Adrenal gland (tissue), 9 donors: ENCODE measurements at regions not wholly inside any gene's neighbourhood (a gene's known extent, or its start where the extent isn't known, plus 50 kb on each side); places are given as distances from the start of the nearest gene placed in this dataset.

ENCODE experiments used
- DNase-seq, 7 donors: peaks; one replicate each; pipeline ENCODE4 v3.0.0-alpha.2; 2019 to 2020
- H3K27ac ChIP-seq, 5 donors: fragments of 200-600 bp; sonication (generic) in 4 of 5; 1 replicate in 3 of 5; 2 replicates in 2 of 5; pipeline versions ENCODE4 v1.5.1 to v1.8.0; 2016 to 2020; ENCODE audit warnings: mild to moderate bottlenecking in 1 of 5
- H3K27me3 ChIP-seq: fragments of 200-600 bp; 2 replicates; pipeline ENCODE4 v1.8.0; 2021
- H3K36me3 ChIP-seq, 2 donors: fragments of 200-600 bp; replicated peaks in 1 of 2; 1 replicate in 1 of 2; 2 replicates in 1 of 2; pipeline versions ENCODE4 v1.5.1 to v1.8.0; 2018 to 2022
- H3K4me1 ChIP-seq, 2 donors: fragments of 200-600 bp; replicated peaks in 1 of 2; 1 replicate in 1 of 2; 2 replicates in 1 of 2; pipeline versions ENCODE4 v1.5.1 to v1.8.0; 2018 to 2021
- H3K4me3 ChIP-seq, 4 donors: fragments of 200-600 bp; sonication (generic) in 3 of 4; one replicate each; pipeline ENCODE4 v1.5.1; 2016 to 2018
- H3K9me3 ChIP-seq, 3 donors: fragments of 200-600 bp; sonication (generic) in 1 of 3; replicated peaks in 1 of 3; 1 replicate in 2 of 3; 2 replicates in 1 of 3; pipeline versions ENCODE4 v1.5.1 to v1.8.0; 2016 to 2021
- POLR2A ChIP-seq, 2 donors: fragments of 450-650 bp; IDR thresholded peaks; one replicate each; pipeline ENCODE4 v1.6.1; 2017; ENCODE audit warnings: antibody characterized with exemption in 2 of 2, mild to moderate bottlenecking in 2 of 2, moderate library complexity in 1 of 2
- WGBS, 4 donors: extraction: QIAGEN DNeasy Blood & Tissue Kit in 2 of 4; methylation state at CpG; one replicate each; pipeline versions ENCODE4 v1.1.5 to v1.1.7; 2013 to 2017; 5-methylcytosine and 5-hydroxymethylcytosine counted together
- intact Hi-C, 2 donors: fragments of 100-400 bp; cut with DNase I; formaldehyde crosslinking; loops; one replicate each; pipeline versions ENCODE4 v1.14.1 to v1.15.0; 2022 to 2023
- TF ChIP-seq, protein P1 (sequence below), 6 experiments: fragments of 450-650 bp in 4 of 6; fragments of 200-600 bp in 2 of 6; sonication (generic) in 1 of 6; IDR thresholded peaks; 1 replicate in 5 of 6; 2 replicates in 1 of 6; pipeline versions ENCODE4 v1.5.1 to v1.8.0; 2016 to 2021; ENCODE audit warnings: antibody characterized with exemption in 6 of 6, mild to moderate bottlenecking in 2 of 6, moderate library complexity in 1 of 6
- donor health status: healthy with polysubstance abuse.
- donor health status: Bipolar disorder and iron deficiency.
- donor health status: DM: yes; HTN: yes; CAD: no.
- donor health status: DM: no; HTN: no; CAD: no.
- donor health status: DM: no; HTN: no; CAD: no.

GRCh38 chr5:30693326-30693725 is 500.2 kb upstream of the CDH6 start:
- Histone ChIP-seq H3K36me3 (no peaks in the 10 kb centered on the region), H3K9me3 (no peaks in the 10 kb centered on the region), H3K4me3 (no peak overlapping the region), H3K27ac (no peak overlapping the region), H3K27me3 (no peaks in the 10 kb centered on the region), H3K4me1 (no peaks in the 10 kb centered on the region)
- 33 to 41% (median 40%) methylated on average over 2 of the region's 2 CpGs for WGBS, 4 donors
- intact Hi-C loops, result no loop called here
- DNase-seq, result no peak
- TF ChIP-seq, protein P1, sequence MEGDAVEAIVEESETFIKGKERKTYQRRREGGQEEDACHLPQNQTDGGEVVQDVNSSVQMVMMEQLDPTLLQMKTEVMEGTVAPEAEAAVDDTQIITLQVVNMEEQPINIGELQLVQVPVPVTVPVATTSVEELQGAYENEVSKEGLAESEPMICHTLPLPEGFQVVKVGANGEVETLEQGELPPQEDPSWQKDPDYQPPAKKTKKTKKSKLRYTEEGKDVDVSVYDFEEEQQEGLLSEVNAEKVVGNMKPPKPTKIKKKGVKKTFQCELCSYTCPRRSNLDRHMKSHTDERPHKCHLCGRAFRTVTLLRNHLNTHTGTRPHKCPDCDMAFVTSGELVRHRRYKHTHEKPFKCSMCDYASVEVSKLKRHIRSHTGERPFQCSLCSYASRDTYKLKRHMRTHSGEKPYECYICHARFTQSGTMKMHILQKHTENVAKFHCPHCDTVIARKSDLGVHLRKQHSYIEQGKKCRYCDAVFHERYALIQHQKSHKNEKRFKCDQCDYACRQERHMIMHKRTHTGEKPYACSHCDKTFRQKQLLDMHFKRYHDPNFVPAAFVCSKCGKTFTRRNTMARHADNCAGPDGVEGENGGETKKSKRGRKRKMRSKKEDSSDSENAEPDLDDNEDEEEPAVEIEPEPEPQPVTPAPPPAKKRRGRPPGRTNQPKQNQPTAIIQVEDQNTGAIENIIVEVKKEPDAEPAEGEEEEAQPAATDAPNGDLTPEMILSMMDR (IDR thresholded peaks at IDR 0.05), result no peak
- no peak for TF ChIP-seq POLR2A (IDR thresholded peaks at IDR 0.05)

DNA sequence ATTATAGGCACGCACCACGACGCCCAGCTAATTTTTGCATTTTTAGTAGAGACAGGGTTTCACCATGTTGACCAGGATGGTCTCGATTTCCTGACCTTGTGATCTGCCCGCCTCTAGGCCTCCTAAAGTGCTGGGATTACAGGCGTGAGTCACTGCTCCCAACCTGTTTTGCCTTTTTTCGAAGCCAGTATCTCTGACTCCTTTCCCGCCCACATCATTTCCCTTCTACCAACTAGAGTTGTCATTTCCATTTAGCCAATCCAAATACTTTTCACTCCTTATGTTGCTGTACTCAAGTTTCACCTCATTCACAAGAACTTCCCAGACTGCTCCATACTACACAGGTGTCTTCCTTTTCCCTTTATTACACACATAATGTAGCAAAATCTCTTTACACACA is 502.6 kb upstream of the CDH6 start:
- H3K36me3 ChIP-seq, result no peaks in the 10 kb centered on the region
- H3K9me3 ChIP-seq, result no peaks in the 10 kb centered on the region
- no peaks in the 10 kb centered on the region for H3K27me3 ChIP-seq
- no peak overlapping the region for H3K27ac ChIP-seq
- TF ChIP-seq, protein P1 (IDR thresholded peaks at IDR 0.05), result no peak
- TF ChIP-seq POLR2A (IDR thresholded peaks at IDR 0.05), result no peak
- DNase-seq, result no peak
- WGBS, 4 donors, result 77 to 80% (median 79%) methylated on average over 8 of the region's 8 CpGs
- intact Hi-C loops, result no loop called here
- H3K4me1 ChIP-seq, result no peaks in the 10 kb centered on the region
- H3K4me3 ChIP-seq, result no peak overlapping the region

- H3K9me3 ChIP-seq, result no peaks in the 10 kb centered on the region
- DNase-seq, result no peak
- intact Hi-C loops, result no loop called here
- no peaks in the 10 kb centered on the region for H3K36me3 ChIP-seq
- H3K27ac ChIP-seq, result no peak overlapping the region
- H3K27me3 ChIP-seq, result no peaks in the 10 kb centered on the region
- TF ChIP-seq, protein P1 (IDR thresholded peaks at IDR 0.05), result no peak
- TF ChIP-seq POLR2A (IDR thresholded peaks at IDR 0.05), result no peak
- WGBS, 4 donors, result 80 to 89% (median 85%) methylated on average over 5 of the region's 5 CpGs
- H3K4me3 ChIP-seq, result no peak overlapping the region
- no peaks in the 10 kb centered on the region for H3K4me1 ChIP-seq
Measured at GRCh38 chr5:30687461-30687860, 506.0 kb upstream of the CDH6 start.

DNA sequence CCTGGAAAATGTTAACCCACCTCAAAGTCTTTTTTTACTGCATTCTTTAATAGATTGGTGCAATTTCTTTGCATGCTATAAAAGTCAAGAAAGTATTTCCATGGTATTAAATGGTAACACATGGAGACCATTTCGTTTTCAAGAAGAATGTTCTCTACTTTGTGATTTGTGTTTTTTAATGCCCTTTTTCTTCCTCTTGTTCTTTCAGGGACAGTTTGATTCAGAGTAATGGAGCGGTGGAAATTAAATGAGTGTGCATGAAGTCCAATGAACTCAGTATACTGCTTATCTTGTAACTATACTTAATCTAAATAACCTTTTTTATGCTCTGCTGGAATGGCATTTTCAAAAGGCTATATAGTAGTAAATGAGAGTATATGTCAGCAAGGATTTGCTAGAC is 507.0 kb upstream of the CDH6 start:
- WGBS, 4 donors, result 61 to 71% (median 64%) methylated on average over 2 of the region's 2 CpGs
- Histone ChIP-seq H3K4me3 (no peak overlapping the region), H3K27me3 (no peaks in the 10 kb centered on the region), H3K36me3 (no peaks in the 10 kb centered on the region), H3K9me3 (no peaks in the 10 kb centered on the region), H3K27ac (no peak overlapping the region), H3K4me1 (no peaks in the 10 kb centered on the region)
- TF ChIP-seq, protein P1 (IDR thresholded peaks at IDR 0.05), result no peak
- TF ChIP-seq POLR2A (IDR thresholded peaks at IDR 0.05), result no peak
- DNase-seq, result no peak
- intact Hi-C loops, result no loop called here
